PC-3 (cell line): ENCODE measurements at regions not wholly inside any gene's neighbourhood (a gene's known extent, or its start where the extent isn't known, plus 50 kb on each side); places are given as distances from the start of the nearest gene placed in this dataset.

ENCODE experiments used
- ATAC-seq: fragments of 200-7000 bp; cut with Tn5 transposase; 2 replicates; pipeline ENCODE4 v1.9.1; 2020; ENCODE audit warnings: mild to moderate bottlenecking, moderate library complexity
- BruUV-seq: library from RNA; stranded (reverse); fragments of 400-500 nt; replicated peaks from 2 replicates; lab custom pipeline; 2021; lab: Mats Ljungman, UMichigan
- CTCF ChIA-PET: fragments of 300-600 bp; sonication (Branson Sonifier 250); formaldehyde crosslinking; loops from one replicate; lab custom pipeline; 2022; ENCODE audit warnings: antibody characterized with exemption; lab: Charles Lee
- POLR2A ChIA-PET: fragments of 300-600 bp; sonication (Branson Sonifier 250); formaldehyde crosslinking; loops from one replicate; lab custom pipeline; 2022; ENCODE audit warnings: antibody characterized with exemption; ENCODE audit not compliant: unreplicated experiment; lab: Charles Lee
- DNase-seq: peaks from one replicate; pipeline ENCODE4 v3.0.0-alpha.2; 2015
- H2AFZ ChIP-seq: fragments of 300-600 bp; sonication (generic); 2 replicates; pipeline ENCODE4 v1.6.0; 2016; ENCODE audit warnings: antibody characterized with exemption, low read length
- H3F3A ChIP-seq: fragments of 300-600 bp; sonication (generic); one replicate; pipeline ENCODE4 v1.6.0; 2017; ENCODE audit warnings: antibody characterized with exemption, low read length, control low read depth, mild to moderate bottlenecking; ENCODE audit not compliant: unreplicated experiment
- H3K27ac ChIP-seq: fragments of 300-600 bp; sonication (generic); 2 replicates; pipeline ENCODE4 v1.5.1; 2016; ENCODE audit warnings: mild to moderate bottlenecking, low read length
- H3K27me3 ChIP-seq: fragments of 300-600 bp; sonication (generic); 2 replicates; pipeline ENCODE4 v1.6.1; 2016; ENCODE audit warnings: low read length, mixed read lengths
- H3K36me3 ChIP-seq: fragments of 300-600 bp; sonication (generic); 2 replicates; pipeline ENCODE4 v1.6.1; 2016; ENCODE audit warnings: low read depth, mixed run types, low read length, mixed read lengths
- H3K4me1 ChIP-seq: fragments of 300-600 bp; sonication (generic); 2 replicates; pipeline ENCODE4 v1.5.1; 2016; ENCODE audit warnings: low read length; ENCODE audit not compliant: insufficient read depth
- H3K4me2 ChIP-seq: fragments of 300-600 bp; sonication (generic); 2 replicates; pipeline ENCODE4 v1.6.0; 2016; ENCODE audit warnings: low read length
- H3K4me3 ChIP-seq: fragments of 300-600 bp; sonication (generic); 2 replicates; pipeline ENCODE4 v1.5.1; 2016; ENCODE audit warnings: mild to moderate bottlenecking, low read length, mixed read lengths
- H3K79me2 ChIP-seq: fragments of 300-600 bp; sonication (generic); 2 replicates; pipeline ENCODE4 v1.6.1; 2017; ENCODE audit warnings: low read length, mixed read lengths
- H3K9ac ChIP-seq: fragments of 300-600 bp; sonication (generic); 2 replicates; pipeline ENCODE4 v1.6.0; 2016; ENCODE audit warnings: mild to moderate bottlenecking, low read length
- H3K9me2 ChIP-seq: fragments of 300-600 bp; sonication (generic); replicated peaks from 2 replicates; pipeline ENCODE4 v1.6.1; 2016; ENCODE audit warnings: mixed run types, low read length, mixed read lengths
- H3K9me3 ChIP-seq: fragments of 300-600 bp; sonication (generic); 2 replicates; pipeline ENCODE4 v1.6.1; 2016; ENCODE audit warnings: low read length, mixed read lengths
- H4K20me1 ChIP-seq: fragments of 300-600 bp; sonication (generic); 2 replicates; pipeline ENCODE4 v1.6.1; 2016; ENCODE audit warnings: low read length, mixed read lengths
- CTCF ChIP-seq: fragments of 300-600 bp; sonication (generic); conservative IDR thresholded peaks from 2 replicates; pipeline ENCODE4 v1.5.1; 2017; ENCODE audit warnings: antibody characterized with exemption, low read depth, mild to moderate bottlenecking, low read length
- EZH2 ChIP-seq: fragments of 300-600 bp; sonication (generic); IDR thresholded peaks from one replicate; pipeline ENCODE4 v1.6.1; 2017; ENCODE audit warnings: antibody characterized with exemption, mild to moderate bottlenecking, low read length; ENCODE audit not compliant: unreplicated experiment
- EZH2phosphoT487 ChIP-seq: fragments of 300-600 bp; sonication (generic); IDR thresholded peaks from 2 replicates; pipeline ENCODE4 v1.6.1; 2018; ENCODE audit warnings: mild to moderate bottlenecking, antibody characterized with exemption, low read length, borderline replicate concordance
- intact Hi-C: fragments of 100-400 bp; cut with micrococcal nuclease; formaldehyde crosslinking; loops from 2 replicates; pipeline ENCODE4 v1.9.0; 2023

GRCh38 chr11:127709960-127710359 lies 709.4 kb upstream of the KIRREL3 start:
- Histone ChIP-seq H3K4me2 (no peak overlapping the region), H3K4me3 (no peak overlapping the region), H2AFZ (no peak overlapping the region), H3F3A (no peaks in the 10 kb centered on the region), H3K27ac (no peak overlapping the region), H3K4me1 (no peaks in the 10 kb centered on the region), H3K9me3 (no peaks in the 10 kb centered on the region), H3K27me3 (no peaks in the 10 kb centered on the region), H4K20me1 (no peaks in the 10 kb centered on the region), H3K79me2 (no peaks in the 10 kb centered on the region), H3K9ac (no peak overlapping the region), H3K36me3 (no peaks in the 10 kb centered on the region), H3K9me2 (no peaks in the 10 kb centered on the region)
- DNase-seq (no peak), ATAC-seq (no peak)
- intact Hi-C loops, result no loop called here
- POLR2A ChIA-PET, result no interaction called here
- CTCF ChIA-PET, result no interaction called here
- TF ChIP-seq EZH2 (no peak), EZH2phosphoT487 (no peak), CTCF (no peak)
- no TSS peak for BruUV-seq

- Histone ChIP-seq H3K9ac (no peak overlapping the region), H3K4me3 (no peak overlapping the region), H4K20me1 (no peaks in the 10 kb centered on the region), H3K36me3 (no peaks in the 10 kb centered on the region), H3K4me2 (no peak overlapping the region), H3K9me3 (0 out of 2 replicates have a peak, but pooled peaks cover 4% of the 10 kb centered on the region), H3K27ac (no peak overlapping the region), H3K79me2 (no peaks in the 10 kb centered on the region), H2AFZ (no peak overlapping the region), H3K27me3 (no peaks in the 10 kb centered on the region), H3K9me2 (no peaks in the 10 kb centered on the region), H3K4me1 (no peaks in the 10 kb centered on the region), H3F3A (no peaks in the 10 kb centered on the region)
- CTCF ChIA-PET, result no interaction called here
- no TSS peak for BruUV-seq
- ATAC-seq (no peak), DNase-seq (no peak)
- intact Hi-C loops, result no loop called here
- POLR2A ChIA-PET, result no interaction called here
- TF ChIP-seq CTCF (no peak), EZH2phosphoT487 (no peak), EZH2 (no peak)
Observed at GRCh38 chr11:127693686-127694085, 693.1 kb upstream of the KIRREL3 start.

GRCh38 chr11:127683321-127683720 lies 682.8 kb upstream of the KIRREL3 start:
- CTCF ChIA-PET, result no interaction called here
- no TSS peak for BruUV-seq
- Histone ChIP-seq H3K27me3 (peaks cover 38% of the 10 kb centered on the region), H3K9ac (no peak overlapping the region), H2AFZ (no peak overlapping the region), H3F3A (no peaks in the 10 kb centered on the region), H4K20me1 (no peaks in the 10 kb centered on the region), H3K4me1 (no peaks in the 10 kb centered on the region), H3K4me2 (no peak overlapping the region), H3K9me2 (no peaks in the 10 kb centered on the region), H3K27ac (no peak overlapping the region), H3K4me3 (no peak overlapping the region), H3K9me3 (no peaks in the 10 kb centered on the region), H3K79me2 (no peaks in the 10 kb centered on the region), H3K36me3 (no peaks in the 10 kb centered on the region)
- POLR2A ChIA-PET, result no interaction called here
- intact Hi-C loops, result no loop called here
- ATAC-seq (no peak), DNase-seq (no peak)
- TF ChIP-seq EZH2 (no peak), CTCF (no peak), EZH2phosphoT487 (no peak)
